HCT116 (cell line): ENCODE measurements at regions not wholly inside any gene's neighbourhood (a gene's known extent, or its start where the extent isn't known, plus 50 kb on each side); places are given as distances from the start of the nearest gene placed in this dataset.

Experiments used
- ATAC-seq: fragments of 200-7000 bp; cut with Tn5 transposase; 2 replicates; pipeline ENCODE4 v1.9.1; 2020; ENCODE audit warnings: mild to moderate bottlenecking, moderate library complexity
- BruUV-seq: library from RNA; stranded (reverse); fragments of 400-500 nt; replicated peaks from 2 replicates; lab custom pipeline; 2021; lab: Mats Ljungman, UMichigan
- CTCF ChIA-PET: fragments of 300-600 bp; sonication (Branson Sonifier 250); formaldehyde crosslinking; loops from one replicate; lab custom pipeline; 2021; ENCODE audit warnings: antibody characterized with exemption; lab: Charles Lee
- POLR2A ChIA-PET: fragments of 300-600, 350-600 bp; sonication (Branson Sonifier 250); formaldehyde crosslinking; loops from one replicate; lab custom pipeline; 2021; ENCODE audit warnings: antibody characterized with exemption; lab: Charles Lee
- RAD21 ChIA-PET, 2 experiments: fragments of 300-600 bp; sonication (Branson Sonifier 250); formaldehyde crosslinking; loops; one replicate each; lab custom pipeline; 2023; ENCODE audit warnings: low total read pairs in 2 of 2; ENCODE audit not compliant: uncharacterized antibody in 2 of 2, unreplicated experiment in 2 of 2, low non-redundant PET in 1 of 2; lab: Charles Lee
- DNase-seq: peaks from one replicate; pipeline ENCODE4 v3.0.0-alpha.2; 2010; ENCODE audit warnings: low read depth, low spot score
- H2AFZ ChIP-seq: fragments of 200-600 bp; shearing (Covaris generic), sonication (generic); 2 replicates; pipeline ENCODE4 v1.6.1; 2017; ENCODE audit warnings: low read depth, mixed run types, mixed read lengths, antibody characterized with exemption, low read length; ENCODE audit not compliant: poor library complexity, severe bottlenecking
- H3K27ac ChIP-seq: 2 replicates; pipeline ENCODE4 v1.5.1; 2012; ENCODE audit warnings: low read depth, low read length
- H3K27me3 ChIP-seq: fragments of 200-600 bp; sonication (generic); 2 replicates; pipeline ENCODE4 v1.6.1; 2016; ENCODE audit warnings: mixed run types, low read length, mixed read lengths; ENCODE audit not compliant: insufficient read depth
- H3K36me3 ChIP-seq, 2 experiments: fragments of 200-500 bp in 1 of 2; fragments of 200-600 bp in 1 of 2; sonication (Bioruptor generic) in 1 of 2; sonication (generic) in 1 of 2; 2 replicates each; pipeline versions ENCODE4 v1.5.1 to v1.6.1; 2014 to 2016; ENCODE audit warnings: low read length in 2 of 2, inconsistent platforms in 1 of 2, mixed read lengths in 1 of 2, mixed run types in 1 of 2; ENCODE audit not compliant: insufficient read depth in 2 of 2, control insufficient read depth in 1 of 2
- H3K4me1 ChIP-seq, 2 experiments: fragments of 200-600 bp in 1 of 2; sonication (generic) in 1 of 2; 2 replicates each; pipeline versions ENCODE4 v1.5.1 to v1.6.1; 2012 to 2017; ENCODE audit warnings: low read length in 2 of 2, inconsistent platforms in 1 of 2, mild to moderate bottlenecking in 1 of 2, mixed read lengths in 1 of 2, mixed run types in 1 of 2, moderate library complexity in 1 of 2; ENCODE audit not compliant: insufficient read depth in 2 of 2, control insufficient read depth in 1 of 2
- H3K4me2 ChIP-seq: fragments of 200-600 bp; sonication (generic); 2 replicates; pipeline ENCODE4 v1.6.1; 2017; ENCODE audit warnings: mixed run types, low read length, mixed read lengths
- H3K4me3 ChIP-seq, 2 experiments: fragments of 200-600 bp in 1 of 2; sonication (generic) in 1 of 2; replicated peaks in 1 of 2; 2 replicates each; pipeline ENCODE4 v1.5.1; 2011 to 2016; ENCODE audit warnings: low read length in 2 of 2, control low read depth in 1 of 2, low read depth in 1 of 2, mild to moderate bottlenecking in 1 of 2, mixed read lengths in 1 of 2, mixed run types in 1 of 2
- H3K79me2 ChIP-seq: fragments of 200-600 bp; sonication (generic); 2 replicates; pipeline ENCODE4 v1.6.1; 2017; ENCODE audit warnings: mild to moderate bottlenecking, mixed run types, low read length, moderate library complexity, mixed read lengths; ENCODE audit not compliant: insufficient read depth
- H3K9ac ChIP-seq: fragments of 200-600 bp; sonication (generic); 2 replicates; pipeline ENCODE4 v1.6.1; 2016; ENCODE audit warnings: low read length, mixed read lengths
- H3K9me2 ChIP-seq: fragments of 200-600 bp; sonication (generic), shearing (Covaris generic); 2 replicates; pipeline ENCODE4 v1.6.1; 2017; ENCODE audit warnings: mixed run types, mild to moderate bottlenecking, moderate library complexity; ENCODE audit not compliant: insufficient read depth
- H3K9me3 ChIP-seq, 2 experiments: fragments of 200-500 bp in 1 of 2; fragments of 200-600 bp in 1 of 2; sonication (Bioruptor generic) in 1 of 2; sonication (generic) in 1 of 2; 2 replicates each; pipeline ENCODE4 v1.6.1; 2014 to 2017; ENCODE audit warnings: low read length in 2 of 2, mixed read lengths in 2 of 2, inconsistent platforms in 1 of 2, low read depth in 1 of 2, mild to moderate bottlenecking in 1 of 2, mixed run types in 1 of 2, moderate library complexity in 1 of 2; ENCODE audit not compliant: control insufficient read depth in 1 of 2, insufficient read depth in 1 of 2
- H4K20me1 ChIP-seq: fragments of 200-600 bp; sonication (generic), shearing (Covaris generic); 2 replicates; pipeline ENCODE4 v1.6.1; 2017; ENCODE audit warnings: mixed run types, mild to moderate bottlenecking, moderate library complexity; ENCODE audit not compliant: insufficient read depth
- CEBPB ChIP-seq: IDR thresholded peaks from 2 replicates; pipeline ENCODE4 v1.6.1; 2012; ENCODE audit warnings: low read depth
- CTCF ChIP-seq, 3 experiments: fragments of 200-600 bp in 1 of 3; sonication (generic) in 1 of 3; IDR thresholded peaks in 2 of 3; conservative IDR thresholded peaks in 1 of 3; 2 replicates each; pipeline ENCODE4 v1.5.1; 2012 to 2017; ENCODE audit warnings: low read depth in 2 of 3, low read length in 2 of 3, antibody characterized with exemption in 1 of 3, borderline replicate concordance in 1 of 3, control low read depth in 1 of 3, mild to moderate bottlenecking in 1 of 3, mixed read lengths in 1 of 3, mixed run types in 1 of 3, moderate library complexity in 1 of 3; ENCODE audit not compliant: insufficient read depth in 1 of 3
- EZH2phosphoT487 ChIP-seq: fragments of 200-600 bp; IDR thresholded peaks from 2 replicates; pipeline ENCODE4 v1.6.1; 2018; ENCODE audit warnings: antibody characterized with exemption, borderline replicate concordance
- FOSL1 ChIP-seq: IDR thresholded peaks from 2 replicates; pipeline ENCODE4 v1.6.1; 2012; ENCODE audit warnings: low read depth
- JUND ChIP-seq: IDR thresholded peaks from 2 replicates; pipeline ENCODE4 v1.6.1; 2012
- POLR2A ChIP-seq: IDR thresholded peaks from 2 replicates; pipeline ENCODE4 v1.7.0; 2011; ENCODE audit warnings: borderline replicate concordance; ENCODE audit not compliant: insufficient read depth, insufficient read length; ENCODE audit errors: extremely low read depth
- RAD21 ChIP-seq: IDR thresholded peaks from 2 replicates; pipeline ENCODE4 v1.6.1; 2012; ENCODE audit warnings: low read depth, mild to moderate bottlenecking
- SIN3A ChIP-seq: IDR thresholded peaks from 2 replicates; pipeline ENCODE4 v1.6.1; 2012; ENCODE audit warnings: low read depth
- SRF ChIP-seq: IDR thresholded peaks from 2 replicates; pipeline ENCODE4 v1.6.1; 2012; ENCODE audit warnings: low read depth
- ZFX ChIP-seq: fragments of 450-650 bp; IDR thresholded peaks from 2 replicates; pipeline ENCODE4 v1.6.1; 2017
- intact Hi-C: fragments of 100-400 bp; cut with micrococcal nuclease; formaldehyde crosslinking; loops from 2 replicates; pipeline ENCODE4 v1.10.0; 2022
- TF ChIP-seq, protein P1 (sequence below): IDR thresholded peaks from 2 replicates; pipeline ENCODE4 v1.6.1; 2011; ENCODE audit warnings: mild to moderate bottlenecking, low read length, moderate library complexity; ENCODE audit not compliant: insufficient replicate concordance; ENCODE audit errors: extremely low read depth
- TF ChIP-seq, protein P2 (sequence below): IDR thresholded peaks from 2 replicates; pipeline ENCODE4 v1.6.1; 2012
- TF ChIP-seq, protein P3 (sequence below): IDR thresholded peaks from 2 replicates; pipeline ENCODE4 v1.6.1; 2012

DNA sequence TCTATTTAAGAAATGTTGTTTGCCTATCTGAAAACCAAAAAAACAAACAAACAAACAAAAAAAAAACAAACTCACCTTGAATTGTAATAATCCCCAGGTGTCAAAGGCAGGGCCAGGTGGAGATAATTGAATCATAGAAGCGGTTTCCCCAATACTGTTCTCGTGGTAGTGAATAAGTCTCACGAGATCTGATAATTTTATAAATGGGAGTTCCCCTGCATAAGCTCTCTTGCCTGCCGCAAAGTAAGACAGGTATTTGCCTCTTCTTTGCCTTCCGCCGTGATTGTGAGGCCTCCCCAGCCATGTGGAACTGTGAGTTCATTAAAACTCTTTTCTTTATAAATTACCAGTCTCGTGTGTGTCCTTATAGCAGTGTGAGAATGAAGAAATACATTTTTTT is 1180.7 kb upstream of the CRIM1 start:
- no peak for ATAC-seq
- no peak overlapping the region for H3K4me2 ChIP-seq
- TF ChIP-seq, protein P1, sequence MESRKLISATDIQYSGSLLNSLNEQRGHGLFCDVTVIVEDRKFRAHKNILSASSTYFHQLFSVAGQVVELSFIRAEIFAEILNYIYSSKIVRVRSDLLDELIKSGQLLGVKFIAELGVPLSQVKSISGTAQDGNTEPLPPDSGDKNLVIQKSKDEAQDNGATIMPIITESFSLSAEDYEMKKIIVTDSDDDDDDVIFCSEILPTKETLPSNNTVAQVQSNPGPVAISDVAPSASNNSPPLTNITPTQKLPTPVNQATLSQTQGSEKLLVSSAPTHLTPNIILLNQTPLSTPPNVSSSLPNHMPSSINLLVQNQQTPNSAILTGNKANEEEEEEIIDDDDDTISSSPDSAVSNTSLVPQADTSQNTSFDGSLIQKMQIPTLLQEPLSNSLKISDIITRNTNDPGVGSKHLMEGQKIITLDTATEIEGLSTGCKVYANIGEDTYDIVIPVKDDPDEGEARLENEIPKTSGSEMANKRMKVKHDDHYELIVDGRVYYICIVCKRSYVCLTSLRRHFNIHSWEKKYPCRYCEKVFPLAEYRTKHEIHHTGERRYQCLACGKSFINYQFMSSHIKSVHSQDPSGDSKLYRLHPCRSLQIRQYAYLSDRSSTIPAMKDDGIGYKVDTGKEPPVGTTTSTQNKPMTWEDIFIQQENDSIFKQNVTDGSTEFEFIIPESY, result no peak
- TF ChIP-seq SIN3A, result no peak
- BruUV-seq, result no TSS peak
- no peaks in the 10 kb centered on the region for H3K9me2 ChIP-seq
- intact Hi-C loops, result no loop called here
- no peak overlapping the region for H3K4me3 ChIP-seq
- RAD21 ChIA-PET, result no interaction called here
- no peaks in the 10 kb centered on the region for H3K4me1 ChIP-seq
- POLR2A ChIA-PET, result no interaction called here
- peaks cover 4 to 11% of the 10 kb centered on the region in 2 experiments; a peak in 2 of 4 replicates for H3K9me3 ChIP-seq
- H3K79me2 ChIP-seq, result no peaks in the 10 kb centered on the region
- no peak overlapping the region for H3K9ac ChIP-seq
- CTCF ChIA-PET, result no interaction called here
- H3K36me3 ChIP-seq, result no peaks in the 10 kb centered on the region
- H2AFZ ChIP-seq, result no peak overlapping the region
- DNase-seq, result no peak
- H3K27me3 ChIP-seq, result no peaks in the 10 kb centered on the region
- H3K27ac ChIP-seq, result no peak overlapping the region
- no peaks in the 10 kb centered on the region; the same call in 1 of the 2 replicates for H4K20me1 ChIP-seq

GRCh38 chr2:35172687-35173086 is 1182.9 kb upstream of the CRIM1 start:
- intact Hi-C loops, result no loop called here
- Histone ChIP-seq H4K20me1 (no peaks in the 10 kb centered on the region; the same call in 1 of the 2 replicates), H3K9me3 (peaks cover 3 to 4% of the 10 kb centered on the region in 2 experiments; a peak in 1 of 4 replicates), H3K36me3 (no peaks in the 10 kb centered on the region), H3K9me2 (no peaks in the 10 kb centered on the region), H2AFZ (no peak overlapping the region), H3K4me3 (no peak overlapping the region), H3K9ac (no peak overlapping the region), H3K27ac (no peak overlapping the region), H3K27me3 (no peaks in the 10 kb centered on the region), H3K4me2 (no peak overlapping the region), H3K4me1 (no peaks in the 10 kb centered on the region), H3K79me2 (no peaks in the 10 kb centered on the region)
- ChIA-PET CTCF (no interaction called here), POLR2A (no interaction called here), RAD21 (no interaction called here)
- BruUV-seq, result no TSS peak
- DNase-seq (no peak), ATAC-seq (no peak)
- no peak for TF ChIP-seq CTCF (IDR thresholded peaks at IDR 0.05 in 2 of 3, conservative IDR thresholded peaks at IDR 0.05 in 1 of 3; ENCODE audit: borderline replicate concordance in 1 of 3, insufficient read depth in 1 of 3, low read depth in 2 of 3, low read length in 2 of 3)
- TF ChIP-seq EZH2phosphoT487, result no peak
- TF ChIP-seq RAD21, result no peak
- TF ChIP-seq CEBPB, result no peak
- no peak for TF ChIP-seq JUND
- no peak for TF ChIP-seq POLR2A
- TF ChIP-seq, protein P1, result no peak
- no peak for TF ChIP-seq SIN3A
- TF ChIP-seq FOSL1, result no peak
- TF ChIP-seq, protein P2, sequence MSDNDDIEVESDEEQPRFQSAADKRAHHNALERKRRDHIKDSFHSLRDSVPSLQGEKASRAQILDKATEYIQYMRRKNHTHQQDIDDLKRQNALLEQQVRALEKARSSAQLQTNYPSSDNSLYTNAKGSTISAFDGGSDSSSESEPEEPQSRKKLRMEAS, result no peak
- no peak for TF ChIP-seq SRF
- TF ChIP-seq ZFX, result no peak
- TF ChIP-seq, protein P3, sequence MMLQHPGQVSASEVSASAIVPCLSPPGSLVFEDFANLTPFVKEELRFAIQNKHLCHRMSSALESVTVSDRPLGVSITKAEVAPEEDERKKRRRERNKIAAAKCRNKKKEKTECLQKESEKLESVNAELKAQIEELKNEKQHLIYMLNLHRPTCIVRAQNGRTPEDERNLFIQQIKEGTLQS, result no peak
